SJSA1 (cell line): ENCODE measurements at regions not wholly inside any gene's neighbourhood (a gene's known extent, or its start where the extent isn't known, plus 50 kb on each side); places are given as distances from the start of the nearest gene placed in this dataset.

Experiments
- DNase-seq, 2 experiments: peaks; one replicate each; pipeline ENCODE4 v3.0.0-alpha.2; 2015 to 2020; ENCODE audit warnings: low spot score in 2 of 2, low read depth in 1 of 2
- H3K27ac ChIP-seq: fragments of 250-450 bp; sonication (Bioruptor Pico); 2 replicates; pipeline ENCODE4 v1.5.1; 2020; ENCODE audit warnings: mild to moderate bottlenecking, moderate library complexity
- H3K27me3 ChIP-seq: fragments of 250-450 bp; sonication (Bioruptor Pico); replicated peaks from 2 replicates; pipeline ENCODE4 v1.5.1; 2020; ENCODE audit warnings: mild to moderate bottlenecking, moderate library complexity
- H3K36me3 ChIP-seq: fragments of 250-450 bp; sonication (Bioruptor Pico); 2 replicates; pipeline ENCODE4 v1.5.1; 2020; ENCODE audit warnings: mild to moderate bottlenecking
- H3K4me1 ChIP-seq: fragments of 250-450 bp; sonication (Bioruptor Pico); replicated peaks from 2 replicates; pipeline ENCODE4 v1.6.1; 2021; ENCODE audit warnings: mild to moderate bottlenecking
- H3K4me3 ChIP-seq: fragments of 250-450 bp; sonication (Bioruptor Pico); 2 replicates; pipeline ENCODE4 v1.5.1; 2020; ENCODE audit warnings: mild to moderate bottlenecking
- H3K9me3 ChIP-seq: fragments of 250-450 bp; sonication (Bioruptor Pico); replicated peaks from 2 replicates; pipeline ENCODE4 v1.5.1; 2020; ENCODE audit warnings: mild to moderate bottlenecking

DNA sequence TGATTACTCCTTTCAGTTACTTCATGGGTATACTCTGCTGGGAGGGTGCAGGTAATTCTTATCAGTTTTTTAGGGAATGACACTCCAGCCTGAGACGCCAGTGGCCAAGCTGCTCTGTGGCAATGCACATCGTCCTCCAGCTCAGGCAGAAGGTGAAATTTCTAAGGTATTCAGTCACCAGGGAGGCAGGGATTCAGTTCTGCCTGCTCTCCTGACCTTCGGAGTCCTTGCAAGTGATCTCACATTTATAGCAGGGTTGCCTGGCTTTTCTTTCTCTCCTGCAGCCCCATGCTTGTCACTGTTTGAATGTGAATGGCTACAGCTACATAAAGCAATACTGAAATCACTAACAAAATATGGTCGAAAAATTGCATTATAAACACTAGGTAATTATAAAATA lies 1447.5 kb downstream of the EFNB2 start:
- Histone ChIP-seq H3K9me3 (no peaks in the 10 kb centered on the region), H3K27ac (no peak overlapping the region), H3K4me3 (no peak overlapping the region), H3K36me3 (no peaks in the 10 kb centered on the region), H3K27me3 (no peaks in the 10 kb centered on the region), H3K4me1 (no peaks in the 10 kb centered on the region)
- no peak for DNase-seq

DNA sequence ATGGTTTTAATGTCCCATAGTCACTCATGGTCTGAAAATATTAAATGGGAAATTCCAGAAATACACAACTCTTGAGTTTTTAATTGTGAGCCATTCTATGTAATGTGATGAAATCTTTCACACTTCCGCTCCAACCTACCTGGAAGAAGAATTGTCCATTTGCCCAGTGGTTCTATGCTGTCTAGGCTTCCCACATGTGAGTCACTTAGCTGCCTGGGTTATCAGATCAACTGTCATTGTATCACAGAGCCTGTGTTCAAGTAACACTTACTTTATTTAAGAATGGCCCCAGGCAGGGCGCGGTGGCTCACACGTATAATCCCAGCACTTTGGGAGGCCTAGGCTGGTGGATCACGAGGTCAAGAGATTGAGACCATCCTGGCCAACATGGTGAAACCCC lies 1450.5 kb downstream of the EFNB2 start:
- Histone ChIP-seq H3K4me3 (no peak overlapping the region), H3K27ac (no peak overlapping the region), H3K27me3 (no peaks in the 10 kb centered on the region), H3K36me3 (no peaks in the 10 kb centered on the region), H3K4me1 (no peaks in the 10 kb centered on the region), H3K9me3 (no peaks in the 10 kb centered on the region; the same call in 1 of the 2 replicates)
- DNase-seq, result no peak

DNA sequence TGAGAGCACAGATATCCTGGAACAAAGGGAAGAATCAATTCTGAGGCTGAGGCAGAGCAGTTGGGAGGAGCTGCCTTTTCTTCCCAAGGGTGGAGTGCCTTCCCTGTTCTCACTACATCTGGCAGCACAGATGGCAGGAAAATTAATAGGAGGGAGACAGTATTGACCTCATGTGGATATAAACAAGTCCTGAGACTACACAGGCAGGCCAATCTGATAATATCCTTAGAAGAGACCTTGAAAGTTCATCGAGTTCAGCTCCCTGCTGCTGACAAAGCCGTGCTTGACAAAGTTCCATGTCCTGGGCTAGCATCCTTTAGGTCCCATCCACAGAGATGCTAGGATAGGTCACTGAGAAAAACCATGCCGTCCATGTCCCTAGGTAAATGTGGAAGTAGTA lies 1451.5 kb downstream of the EFNB2 start:
- H3K27ac ChIP-seq, result no peak overlapping the region
- H3K9me3 ChIP-seq, result no peaks in the 10 kb centered on the region; the same call in 1 of the 2 replicates
- no peak for DNase-seq
- no peaks in the 10 kb centered on the region for H3K36me3 ChIP-seq
- no peak overlapping the region for H3K4me3 ChIP-seq
- no peaks in the 10 kb centered on the region for H3K4me1 ChIP-seq
- no peaks in the 10 kb centered on the region for H3K27me3 ChIP-seq

DNA sequence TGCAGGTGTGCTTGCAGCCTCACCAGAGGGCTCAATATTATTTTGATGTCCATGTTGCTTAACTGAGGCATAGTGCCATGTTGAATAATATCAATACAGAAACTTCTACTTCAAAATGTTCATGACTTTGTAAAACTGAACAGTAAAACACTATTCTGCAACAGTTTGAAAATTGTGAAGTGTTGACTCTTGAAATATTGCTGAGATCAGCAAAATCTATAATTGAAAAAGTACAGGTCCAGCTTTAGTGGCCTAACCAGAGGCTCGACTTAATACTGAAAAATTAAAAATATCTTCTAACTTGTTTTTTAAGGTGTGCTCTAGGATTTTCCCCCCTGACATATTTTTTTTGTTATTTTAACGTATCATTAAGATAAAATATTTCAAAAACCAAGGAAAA lies 1460.7 kb downstream of the EFNB2 start:
- Histone ChIP-seq H3K4me3 (no peak overlapping the region), H3K9me3 (no peaks in the 10 kb centered on the region), H3K36me3 (no peaks in the 10 kb centered on the region), H3K27ac (no peak overlapping the region), H3K27me3 (no peaks in the 10 kb centered on the region), H3K4me1 (no peaks in the 10 kb centered on the region)
- DNase-seq, result no peak

DNA sequence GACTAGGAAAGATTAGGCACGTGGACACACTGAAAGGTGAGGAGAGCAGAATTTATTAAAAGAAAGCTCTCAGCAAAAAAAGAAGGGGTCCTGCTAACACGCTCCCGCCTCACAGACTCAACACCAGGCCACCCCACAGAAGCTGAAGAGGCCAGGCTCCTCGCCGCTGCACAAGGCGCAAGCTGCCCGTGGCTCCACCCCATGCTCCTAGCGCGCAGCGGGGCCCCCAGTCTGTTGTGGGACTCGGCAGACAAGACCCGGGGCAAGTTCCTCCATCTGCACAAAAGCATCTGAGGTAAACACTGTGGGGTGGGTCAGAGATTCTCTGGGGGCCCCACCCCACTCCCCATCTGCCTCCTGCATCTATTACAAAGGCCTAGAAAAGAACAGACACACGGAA lies 1462.4 kb downstream of the EFNB2 start:
- no peaks in the 10 kb centered on the region for H3K9me3 ChIP-seq
- DNase-seq, result no peak
- H3K27me3 ChIP-seq, result no peaks in the 10 kb centered on the region
- no peak overlapping the region for H3K4me3 ChIP-seq
- H3K4me1 ChIP-seq, result no peaks in the 10 kb centered on the region
- H3K36me3 ChIP-seq, result no peaks in the 10 kb centered on the region
- no peak overlapping the region for H3K27ac ChIP-seq

DNA sequence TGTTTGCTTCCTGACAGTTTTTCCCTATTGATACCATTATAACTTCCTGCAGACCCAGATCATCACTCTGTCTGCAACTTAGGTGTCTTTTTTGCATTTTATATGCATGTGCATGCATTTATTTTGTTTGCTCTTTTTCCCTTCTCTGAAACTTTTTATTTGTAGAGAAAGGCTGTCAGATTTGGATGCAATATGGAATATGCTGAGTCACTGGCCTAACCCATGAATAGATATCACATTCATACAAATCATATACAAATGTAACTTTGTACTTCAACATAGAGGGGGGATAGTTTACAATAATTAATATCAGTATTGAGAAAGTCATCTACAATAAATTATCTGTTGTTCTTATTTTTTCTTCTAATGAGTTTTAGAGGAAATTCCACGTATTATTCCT lies 1465.0 kb downstream of the EFNB2 start:
- H3K27ac ChIP-seq, result no peak overlapping the region
- no peaks in the 10 kb centered on the region for H3K36me3 ChIP-seq
- no peak overlapping the region for H3K4me3 ChIP-seq
- no peak for DNase-seq
- no peaks in the 10 kb centered on the region for H3K4me1 ChIP-seq
- H3K27me3 ChIP-seq, result no peaks in the 10 kb centered on the region
- H3K9me3 ChIP-seq, result no peaks in the 10 kb centered on the region

DNA sequence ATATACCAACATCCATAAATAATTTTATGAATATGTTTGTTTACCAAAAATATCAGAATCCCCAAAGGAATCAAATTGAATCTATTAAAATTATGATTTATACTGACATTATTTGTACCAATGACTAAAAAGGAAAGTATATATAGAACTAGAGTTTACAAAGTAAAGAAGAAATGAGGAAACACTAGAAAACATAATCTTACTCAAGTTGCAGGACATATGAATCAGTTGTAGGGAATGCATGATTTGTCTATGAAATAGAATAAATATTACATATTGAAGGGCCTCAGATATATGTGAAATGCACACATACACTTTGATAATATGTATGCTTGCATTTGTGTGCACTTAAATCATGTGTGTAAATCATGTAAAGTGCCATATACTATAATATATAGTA lies 1466.4 kb downstream of the EFNB2 start:
- no peaks in the 10 kb centered on the region for H3K4me1 ChIP-seq
- H3K9me3 ChIP-seq, result no peaks in the 10 kb centered on the region
- no peak for DNase-seq

DNA sequence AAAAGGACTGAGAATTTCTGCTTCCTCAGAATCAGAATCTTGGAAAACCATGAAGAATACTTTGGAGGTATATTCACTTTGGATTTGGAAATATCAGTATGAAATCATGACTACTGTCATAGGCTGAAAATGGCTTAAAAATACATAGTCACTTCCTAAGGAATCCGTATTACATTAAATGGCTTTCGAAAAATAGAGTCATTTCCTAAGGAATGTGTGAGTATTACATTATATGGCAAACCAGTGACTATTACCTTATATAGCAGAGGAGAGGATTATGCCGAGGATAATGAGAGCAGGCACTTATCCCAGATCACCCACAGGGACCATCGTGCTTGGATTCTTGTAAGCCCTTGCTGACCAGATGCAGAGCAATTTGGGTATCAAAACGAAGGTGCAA lies 1471.8 kb downstream of the EFNB2 start:
- Histone ChIP-seq H3K27me3 (no peaks in the 10 kb centered on the region), H3K9me3 (no peaks in the 10 kb centered on the region), H3K4me3 (no peak overlapping the region), H3K27ac (no peak overlapping the region), H3K4me1 (no peaks in the 10 kb centered on the region), H3K36me3 (no peaks in the 10 kb centered on the region)
- DNase-seq, result no peak

More for the DNA sequence above, 1466.4 kb downstream of the EFNB2 start:
- Histone ChIP-seq H3K27me3 (no peaks in the 10 kb centered on the region), H3K4me3 (no peak overlapping the region), H3K36me3 (no peaks in the 10 kb centered on the region), H3K27ac (no peak overlapping the region)

DNA sequence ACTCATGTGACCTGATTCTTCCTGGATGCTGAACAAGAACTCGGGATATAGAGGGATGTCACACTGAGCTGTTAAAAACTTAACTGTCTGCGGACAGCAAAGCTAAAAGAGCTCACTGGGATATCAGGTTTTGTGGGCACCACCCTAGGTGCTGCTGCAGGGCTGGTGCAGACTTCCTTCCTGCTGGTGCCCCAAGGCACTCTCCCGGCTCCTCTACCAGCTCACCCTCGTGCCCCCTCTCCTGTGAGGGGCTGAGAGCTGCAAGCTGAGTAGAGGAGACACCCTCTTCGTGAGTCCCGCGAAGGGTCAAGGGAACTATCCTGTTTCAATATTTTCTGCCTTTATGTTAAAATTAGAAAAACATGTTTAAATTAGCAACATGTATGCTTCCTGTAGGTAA lies 1475.7 kb downstream of the EFNB2 start:
- Histone ChIP-seq H3K36me3 (no peaks in the 10 kb centered on the region), H3K4me3 (no peak overlapping the region), H3K27me3 (no peaks in the 10 kb centered on the region), H3K27ac (no peak overlapping the region), H3K4me1 (no peaks in the 10 kb centered on the region), H3K9me3 (no peaks in the 10 kb centered on the region)
- no peak for DNase-seq

DNA sequence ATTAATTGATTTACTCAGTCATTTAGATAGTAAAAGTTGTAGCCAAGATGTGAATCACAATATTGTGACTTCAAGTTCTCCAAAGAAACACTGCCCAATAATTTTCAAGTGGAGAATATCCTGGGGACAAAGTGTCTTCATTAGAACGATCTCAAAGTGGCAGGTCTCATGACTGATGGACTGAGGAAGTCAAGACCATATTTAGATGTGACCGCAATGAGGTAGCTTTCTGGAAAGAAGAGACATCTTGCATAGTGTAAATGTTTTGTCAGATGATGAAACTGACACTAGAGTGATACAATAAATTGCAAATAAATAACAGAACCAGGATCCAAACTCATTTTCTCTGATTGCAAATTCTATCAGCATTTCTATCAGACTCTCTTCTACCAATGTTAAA lies 1476.9 kb downstream of the EFNB2 start:
- no peaks in the 10 kb centered on the region for H3K36me3 ChIP-seq
- DNase-seq, result no peak
- H3K27ac ChIP-seq, result no peak overlapping the region
- no peaks in the 10 kb centered on the region for H3K4me1 ChIP-seq
- no peak overlapping the region for H3K4me3 ChIP-seq
- no peaks in the 10 kb centered on the region for H3K9me3 ChIP-seq
- H3K27me3 ChIP-seq, result no peaks in the 10 kb centered on the region

DNA sequence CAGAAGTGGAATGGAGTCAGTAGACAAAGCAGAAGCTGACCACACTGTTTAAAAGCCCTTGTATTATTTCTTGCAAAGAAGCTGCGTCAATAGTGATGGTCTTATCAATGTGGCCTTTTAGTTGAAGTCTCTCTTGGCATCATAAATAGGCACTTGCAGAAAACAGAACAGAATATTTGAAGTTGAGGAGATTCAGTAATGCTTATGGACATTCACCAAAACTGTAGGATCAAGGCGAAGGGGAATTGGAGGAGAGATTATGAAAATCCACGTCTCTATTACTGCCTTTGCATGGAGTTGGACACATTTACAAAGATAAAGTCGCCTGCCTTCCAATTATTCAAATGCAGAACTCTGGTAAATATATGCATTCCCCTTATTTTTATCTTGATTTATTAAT lies 1482.8 kb downstream of the EFNB2 start:
- DNase-seq, result no peak
- H3K27me3 ChIP-seq, result no peaks in the 10 kb centered on the region

DNA sequence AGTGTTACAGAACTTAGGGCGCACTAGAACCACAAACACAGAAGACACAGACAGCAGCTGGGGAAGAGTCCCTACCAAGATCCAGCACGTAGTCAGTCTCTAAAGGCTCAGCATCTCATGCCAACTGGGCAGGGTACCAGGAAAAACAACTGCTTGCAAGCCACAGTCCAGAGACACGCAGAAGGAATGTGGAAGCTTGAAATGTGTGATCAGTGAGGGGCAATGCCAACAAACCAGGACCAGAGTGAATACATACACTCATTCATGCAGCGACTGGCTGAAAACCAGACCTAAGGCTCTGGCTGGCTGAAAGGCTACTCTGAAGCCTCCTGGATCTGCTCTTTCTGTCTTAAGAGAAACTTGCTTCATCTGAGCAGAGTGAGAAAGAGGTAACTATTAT lies 1484.8 kb downstream of the EFNB2 start:
- Histone ChIP-seq H3K27ac (no peak overlapping the region), H3K4me3 (no peak overlapping the region), H3K27me3 (no peaks in the 10 kb centered on the region), H3K9me3 (no peaks in the 10 kb centered on the region), H3K4me1 (no peaks in the 10 kb centered on the region), H3K36me3 (no peaks in the 10 kb centered on the region)
- no peak for DNase-seq

More for the DNA sequence above, 1482.8 kb downstream of the EFNB2 start:
- Histone ChIP-seq H3K9me3 (no peaks in the 10 kb centered on the region), H3K27ac (no peak overlapping the region), H3K36me3 (no peaks in the 10 kb centered on the region), H3K4me1 (no peaks in the 10 kb centered on the region), H3K4me3 (no peak overlapping the region)

DNA sequence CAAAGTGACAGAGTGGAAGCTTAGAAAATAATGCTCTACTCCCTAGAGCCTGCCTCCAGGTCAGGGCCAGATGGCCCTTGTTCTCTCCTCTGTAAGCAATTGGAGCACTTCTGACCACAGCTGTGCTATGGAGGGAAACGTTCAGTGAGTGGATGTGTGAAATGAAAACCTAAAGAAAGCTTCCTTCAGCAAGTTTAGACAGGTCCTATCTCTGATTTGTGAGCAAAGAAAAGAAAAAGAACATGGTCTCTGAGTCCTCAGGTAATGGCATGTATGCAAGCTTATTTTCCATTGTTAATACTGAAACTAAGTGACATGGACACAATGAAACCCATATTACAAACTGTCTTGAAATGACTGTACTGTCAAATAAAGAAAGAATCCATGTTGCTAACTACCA lies 1486.8 kb downstream of the EFNB2 start:
- no peak for DNase-seq
- H3K4me3 ChIP-seq, result no peak overlapping the region
- no peak overlapping the region for H3K27ac ChIP-seq
- H3K4me1 ChIP-seq, result no peaks in the 10 kb centered on the region
- peaks cover 4% of the 10 kb centered on the region; the same call in 1 of the 2 replicates for H3K9me3 ChIP-seq
- H3K36me3 ChIP-seq, result no peaks in the 10 kb centered on the region
- H3K27me3 ChIP-seq, result no peaks in the 10 kb centered on the region

DNA sequence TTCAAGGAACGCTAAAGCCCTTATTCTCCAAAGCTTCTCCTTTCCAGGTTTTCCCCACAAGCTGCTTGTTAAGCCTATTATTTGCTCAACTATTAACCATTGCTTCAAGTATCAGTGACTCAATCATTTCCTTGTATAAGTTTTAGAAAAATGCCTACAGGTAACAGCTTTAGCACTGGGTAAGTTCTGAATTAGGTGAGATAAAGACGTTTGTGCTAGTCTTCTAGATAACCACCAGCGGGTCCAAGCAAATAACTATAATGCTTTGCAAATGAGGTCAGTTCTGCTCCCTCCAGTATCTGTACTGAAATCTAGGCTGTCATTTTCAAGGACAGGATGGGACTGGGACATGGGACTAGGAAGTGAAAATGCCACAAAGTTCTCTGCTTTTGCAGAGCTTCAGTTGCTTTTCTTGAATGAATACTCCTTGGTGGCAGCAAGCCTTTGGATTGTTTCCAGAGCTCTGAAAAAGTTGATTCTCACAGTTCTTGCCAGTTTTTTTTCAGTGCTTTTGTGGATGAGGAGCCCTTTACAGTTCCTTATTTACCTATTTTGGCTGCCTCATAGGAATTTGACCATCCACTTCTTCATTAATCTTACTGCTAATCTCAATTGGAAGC lies 1487.7 kb downstream of the EFNB2 start:
- H3K4me3 ChIP-seq, result no peak overlapping the region
- H3K27ac ChIP-seq, result no peak overlapping the region
- no peak for DNase-seq
- H3K9me3 ChIP-seq, result peaks cover 4% of the 10 kb centered on the region; the same call in 1 of the 2 replicates
- H3K27me3 ChIP-seq, result no peaks in the 10 kb centered on the region
- H3K36me3 ChIP-seq, result no peaks in the 10 kb centered on the region
- H3K4me1 ChIP-seq, result no peaks in the 10 kb centered on the region

DNA sequence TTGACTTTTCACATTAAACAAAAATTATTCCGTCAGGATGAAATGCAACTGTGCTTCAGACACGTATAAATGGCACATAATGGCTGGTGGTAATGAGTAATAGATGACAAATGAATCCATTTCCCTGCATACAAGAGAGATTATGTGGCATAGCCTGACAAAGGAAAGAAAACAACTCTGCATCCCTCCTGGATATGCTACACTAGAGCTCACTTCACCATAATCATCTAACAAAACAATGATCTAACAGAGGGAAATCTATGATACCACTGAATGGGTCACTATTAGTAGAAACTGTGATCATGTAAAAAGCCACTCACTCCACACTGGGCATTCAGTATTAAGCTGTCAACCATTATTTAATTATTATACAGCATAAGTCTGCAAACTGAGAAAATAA lies 1498.4 kb downstream of the EFNB2 start:
- Histone ChIP-seq H3K27me3 (no peaks in the 10 kb centered on the region), H3K4me3 (no peak overlapping the region), H3K4me1 (no peaks in the 10 kb centered on the region), H3K36me3 (no peaks in the 10 kb centered on the region), H3K27ac (no peak overlapping the region), H3K9me3 (0 out of 2 replicates have a peak, but pooled peaks cover 3% of the 10 kb centered on the region)
- DNase-seq, result no peak
